ENCODE measurements at regions not wholly inside any gene's neighbourhood (a gene's known extent, or its start where the extent isn't known, plus 50 kb on each side); places are given as distances from the start of the nearest gene placed in this dataset.
A peak's percentile ranks its signal among the peaks of the same experiment; 100 is the strongest.

GRCh38 chr5:4191041-4191440 lies 595.4 kb downstream of the IRX1 start:
- Mint-ChIP-seq H3K27me3 (no peaks in the 10 kb centered on the region), H3K36me3 (ENCODE audit: low read depth) (no peaks in the 10 kb centered on the region), H3K9me3 (no peaks in the 10 kb centered on the region), H3K4me1 (no peaks in the 10 kb centered on the region), H3K4me3 (no peak overlapping the region), H3K27ac (no peak overlapping the region)
- ChIA-PET CTCF (no interaction called here), POLR2A (no interaction called here)
- DNase-seq, result peak; percentile 15

GRCh38 chr5:4191703-4192102 lies 596.1 kb downstream of the IRX1 start:
- H3K9me3 Mint-ChIP-seq, result no peaks in the 10 kb centered on the region
- H3K4me1 Mint-ChIP-seq, result no peaks in the 10 kb centered on the region
- no peaks in the 10 kb centered on the region for H3K27me3 Mint-ChIP-seq
- no peak overlapping the region for H3K4me3 Mint-ChIP-seq
- H3K27ac Mint-ChIP-seq, result no peak overlapping the region
- ChIA-PET POLR2A (no interaction called here), CTCF (no interaction called here)
- DNase-seq, result peak; percentile 9
- no peaks in the 10 kb centered on the region for H3K36me3 Mint-ChIP-seq (ENCODE audit: low read depth)

GRCh38 chr5:4192111-4192510 lies 596.5 kb downstream of the IRX1 start:
- ChIA-PET CTCF (no interaction called here), POLR2A (no interaction called here)
- no peaks in the 10 kb centered on the region for H3K4me1 Mint-ChIP-seq
- no peak for DNase-seq
- no peak overlapping the region for H3K4me3 Mint-ChIP-seq
- H3K27ac Mint-ChIP-seq, result no peak overlapping the region
- no peaks in the 10 kb centered on the region for H3K9me3 Mint-ChIP-seq
- no peaks in the 10 kb centered on the region for H3K36me3 Mint-ChIP-seq (ENCODE audit: low read depth)
- no peaks in the 10 kb centered on the region for H3K27me3 Mint-ChIP-seq

- Mint-ChIP-seq H3K9me3 (no peaks in the 10 kb centered on the region), H3K27ac (no peak overlapping the region), H3K4me3 (no peak overlapping the region), H3K27me3 (no peaks in the 10 kb centered on the region), H3K4me1 (no peaks in the 10 kb centered on the region), H3K36me3 (ENCODE audit: low read depth) (no peaks in the 10 kb centered on the region)
- DNase-seq, result no peak
- POLR2A ChIA-PET, result no interaction called here
- CTCF ChIA-PET, result no interaction called here
Observed at GRCh38 chr5:4196744-4197143, 601.1 kb downstream of the IRX1 start.

- Mint-ChIP-seq H3K27me3 (no peaks in the 10 kb centered on the region), H3K4me3 (no peak overlapping the region), H3K36me3 (ENCODE audit: low read depth) (no peaks in the 10 kb centered on the region), H3K9me3 (no peaks in the 10 kb centered on the region), H3K4me1 (no peaks in the 10 kb centered on the region), H3K27ac (no peak overlapping the region)
- no peak for DNase-seq
- CTCF ChIA-PET, result no interaction called here
- POLR2A ChIA-PET, result no interaction called here
Observed at GRCh38 chr5:4197151-4197550, 601.5 kb downstream of the IRX1 start.

GRCh38 chr5:4198461-4198860 lies 602.8 kb downstream of the IRX1 start:
- ChIA-PET POLR2A (no interaction called here), CTCF (no interaction called here)
- Mint-ChIP-seq H3K36me3 (ENCODE audit: low read depth) (no peaks in the 10 kb centered on the region), H3K27me3 (no peaks in the 10 kb centered on the region), H3K4me1 (no peaks in the 10 kb centered on the region), H3K27ac (no peak overlapping the region), H3K4me3 (no peak overlapping the region), H3K9me3 (no peaks in the 10 kb centered on the region)
- DNase-seq, result no peak

- no peak overlapping the region for H3K4me3 Mint-ChIP-seq
Observed at GRCh38 chr5:4199049-4199841, 603.6 kb downstream of the IRX1 start.

GRCh38 chr5:4203146-4203545 lies 607.5 kb downstream of the IRX1 start:
- DNase-seq, result no peak
- H3K27ac Mint-ChIP-seq, result no peak overlapping the region
- H3K4me1 Mint-ChIP-seq, result no peaks in the 10 kb centered on the region
- H3K27me3 Mint-ChIP-seq, result no peaks in the 10 kb centered on the region
- ChIA-PET POLR2A (no interaction called here), CTCF (no interaction called here)
- H3K36me3 Mint-ChIP-seq (ENCODE audit: low read depth), result no peaks in the 10 kb centered on the region
- no peak overlapping the region for H3K4me3 Mint-ChIP-seq
- H3K9me3 Mint-ChIP-seq, result no peaks in the 10 kb centered on the region

More at GRCh38 chr5:4199049-4199841, 603.6 kb downstream of the IRX1 start:
- Mint-ChIP-seq H3K27me3 (no peaks in the 10 kb centered on the region), H3K27ac (no peak overlapping the region), H3K9me3 (no peaks in the 10 kb centered on the region), H3K36me3 (ENCODE audit: low read depth) (no peaks in the 10 kb centered on the region), H3K4me1 (no peaks in the 10 kb centered on the region)
- no peak for DNase-seq
- ChIA-PET CTCF (no interaction called here), POLR2A (no interaction called here)

GRCh38 chr5:4204276-4205141 lies 608.9 kb downstream of the IRX1 start:
- H3K4me3 Mint-ChIP-seq, result no peak overlapping the region
- no peaks in the 10 kb centered on the region for H3K4me1 Mint-ChIP-seq
- DNase-seq, result no peak
- CTCF ChIA-PET, result no interaction called here
- H3K36me3 Mint-ChIP-seq (ENCODE audit: low read depth), result no peaks in the 10 kb centered on the region
- POLR2A ChIA-PET, result no interaction called here
- H3K27ac Mint-ChIP-seq, result no peak overlapping the region
- H3K27me3 Mint-ChIP-seq, result no peaks in the 10 kb centered on the region
- H3K9me3 Mint-ChIP-seq, result peaks cover 6% of the 10 kb centered on the region

GRCh38 chr5:4205398-4205797 lies 609.8 kb downstream of the IRX1 start:
- Mint-ChIP-seq H3K27ac (no peak overlapping the region), H3K4me3 (no peak overlapping the region), H3K36me3 (ENCODE audit: low read depth) (no peaks in the 10 kb centered on the region)

GRCh38 chr5:4206127-4206526 lies 610.5 kb downstream of the IRX1 start:
- ChIA-PET POLR2A (no interaction called here), CTCF (no interaction called here)
- H3K27ac Mint-ChIP-seq, result no peak overlapping the region
- no peak overlapping the region for H3K4me3 Mint-ChIP-seq
- H3K27me3 Mint-ChIP-seq, result no peaks in the 10 kb centered on the region
- no peak for DNase-seq
- H3K9me3 Mint-ChIP-seq, result peaks cover 8% of the 10 kb centered on the region
- no peaks in the 10 kb centered on the region for H3K4me1 Mint-ChIP-seq
- H3K36me3 Mint-ChIP-seq (ENCODE audit: low read depth), result no peaks in the 10 kb centered on the region

More at GRCh38 chr5:4205398-4205797, 609.8 kb downstream of the IRX1 start:
- Mint-ChIP-seq H3K4me1 (no peaks in the 10 kb centered on the region), H3K9me3 (peaks cover 8% of the 10 kb centered on the region), H3K27me3 (no peaks in the 10 kb centered on the region)
- CTCF ChIA-PET, result no interaction called here
- DNase-seq, result no peak
- POLR2A ChIA-PET, result no interaction called here

- no peak for DNase-seq
- CTCF ChIA-PET, result no interaction called here
- POLR2A ChIA-PET, result no interaction called here
- Mint-ChIP-seq H3K36me3 (ENCODE audit: low read depth) (no peaks in the 10 kb centered on the region), H3K27me3 (no peaks in the 10 kb centered on the region), H3K4me1 (no peaks in the 10 kb centered on the region), H3K9me3 (peaks cover 8% of the 10 kb centered on the region), H3K27ac (no peak overlapping the region), H3K4me3 (no peak overlapping the region)
Observed at GRCh38 chr5:4207486-4207885, 611.9 kb downstream of the IRX1 start.

GRCh38 chr5:4208537-4208936 lies 612.9 kb downstream of the IRX1 start:
- POLR2A ChIA-PET, result no interaction called here
- H3K36me3 Mint-ChIP-seq (ENCODE audit: low read depth), result no peaks in the 10 kb centered on the region
- CTCF ChIA-PET, result no interaction called here
- no peaks in the 10 kb centered on the region for H3K4me1 Mint-ChIP-seq
- H3K9me3 Mint-ChIP-seq, result peaks cover 8% of the 10 kb centered on the region
- no peak overlapping the region for H3K4me3 Mint-ChIP-seq
- H3K27me3 Mint-ChIP-seq, result no peaks in the 10 kb centered on the region
- no peak overlapping the region for H3K27ac Mint-ChIP-seq
- DNase-seq, result no peak

- Mint-ChIP-seq H3K9me3 (peaks cover 8% of the 10 kb centered on the region), H3K27ac (no peak overlapping the region), H3K4me1 (no peaks in the 10 kb centered on the region), H3K36me3 (ENCODE audit: low read depth) (no peaks in the 10 kb centered on the region), H3K4me3 (no peak overlapping the region), H3K27me3 (no peaks in the 10 kb centered on the region)
- DNase-seq, result no peak
- POLR2A ChIA-PET, result no interaction called here
- CTCF ChIA-PET, result interaction anchor here (0.6 kb wide), 1 partner anchor 1511 kb away, joined by 3 read pairs; no protein-coding TSS in a partner anchor
Observed at GRCh38 chr5:4208996-4209395, 613.4 kb downstream of the IRX1 start.
